ENCODE measurements at regions not wholly inside any gene's neighbourhood (a gene's known extent, or its start where the extent isn't known, plus 50 kb on each side); places are given as distances from the start of the nearest gene placed in this dataset.

DNA sequence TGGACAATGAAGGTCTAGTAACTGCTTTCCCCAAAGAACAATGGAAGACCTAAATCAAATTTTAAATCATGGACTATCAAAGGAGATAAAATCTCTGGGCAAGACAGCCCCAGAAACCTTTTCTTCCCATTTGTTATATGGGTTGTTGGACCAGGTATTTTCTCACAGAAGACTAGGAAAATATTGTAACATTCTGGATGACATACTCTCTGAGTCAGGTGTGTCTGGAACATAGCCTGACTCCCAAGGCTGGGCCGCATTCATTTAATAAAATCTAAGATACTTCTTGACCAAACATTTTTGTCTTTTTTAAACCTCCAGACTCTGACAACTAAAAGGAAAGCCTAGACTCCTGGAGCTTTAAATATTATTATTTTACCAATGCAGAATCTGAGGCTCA, 87.9 kb downstream of the ATP23 start:
- H3K9me3 ChIP-seq (ENCODE audit: insufficient read depth, low read length, severe bottlenecking): peaks cover 4% of the 10 kb centered on the region
- no peak overlapping the region for H3K9ac ChIP-seq (ENCODE audit: low read depth, low read length)
- H3K27me3 ChIP-seq (ENCODE audit: insufficient read depth, low read length, poor library complexity): peaks cover 8% of the 10 kb centered on the region
- H3K27ac ChIP-seq (ENCODE audit: low read length): no peak overlapping the region
- H3K4me1 ChIP-seq (ENCODE audit: insufficient read depth, low read length): no peaks in the 10 kb centered on the region
- H3K4me2 ChIP-seq (ENCODE audit: insufficient read depth, low read length): no peak overlapping the region
- no peak overlapping the region for H2AFZ ChIP-seq (ENCODE audit: low read depth, low read length)
- no peak for DNase-seq
- ATAC-seq (ENCODE audit: insufficient read depth, low read depth): no peak
- TF ChIP-seq, protein P1, sequence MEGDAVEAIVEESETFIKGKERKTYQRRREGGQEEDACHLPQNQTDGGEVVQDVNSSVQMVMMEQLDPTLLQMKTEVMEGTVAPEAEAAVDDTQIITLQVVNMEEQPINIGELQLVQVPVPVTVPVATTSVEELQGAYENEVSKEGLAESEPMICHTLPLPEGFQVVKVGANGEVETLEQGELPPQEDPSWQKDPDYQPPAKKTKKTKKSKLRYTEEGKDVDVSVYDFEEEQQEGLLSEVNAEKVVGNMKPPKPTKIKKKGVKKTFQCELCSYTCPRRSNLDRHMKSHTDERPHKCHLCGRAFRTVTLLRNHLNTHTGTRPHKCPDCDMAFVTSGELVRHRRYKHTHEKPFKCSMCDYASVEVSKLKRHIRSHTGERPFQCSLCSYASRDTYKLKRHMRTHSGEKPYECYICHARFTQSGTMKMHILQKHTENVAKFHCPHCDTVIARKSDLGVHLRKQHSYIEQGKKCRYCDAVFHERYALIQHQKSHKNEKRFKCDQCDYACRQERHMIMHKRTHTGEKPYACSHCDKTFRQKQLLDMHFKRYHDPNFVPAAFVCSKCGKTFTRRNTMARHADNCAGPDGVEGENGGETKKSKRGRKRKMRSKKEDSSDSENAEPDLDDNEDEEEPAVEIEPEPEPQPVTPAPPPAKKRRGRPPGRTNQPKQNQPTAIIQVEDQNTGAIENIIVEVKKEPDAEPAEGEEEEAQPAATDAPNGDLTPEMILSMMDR (IDR thresholded peaks at IDR 0.05; ENCODE audit: borderline replicate concordance, extremely low read depth, low read length, poor library complexity, severe bottlenecking): no peak
- no peak for TF ChIP-seq EZH2 (IDR thresholded peaks at IDR 0.05; ENCODE audit: borderline replicate concordance, low read depth, low read length, severe bottlenecking)
- no peaks in the 10 kb centered on the region for H4K20me1 ChIP-seq (ENCODE audit: insufficient read depth, low read length)
- H3K79me2 ChIP-seq (ENCODE audit: insufficient read depth, low read length): no peaks in the 10 kb centered on the region
- no peaks in the 10 kb centered on the region for H3K36me3 ChIP-seq (ENCODE audit: insufficient read depth, low read length)
- H3K4me3 ChIP-seq (ENCODE audit: low read depth in 1 of 2, low read length in 2 of 2): no peak overlapping the region

GRCh38 chr12:58030566-58031279, 89.4 kb downstream of the ATP23 start:
- Histone ChIP-seq H3K36me3 (ENCODE audit: insufficient read depth, low read length) (no peaks in the 10 kb centered on the region), H3K27me3 (ENCODE audit: insufficient read depth, low read length, poor library complexity) (peaks cover 8% of the 10 kb centered on the region), H3K79me2 (ENCODE audit: insufficient read depth, low read length) (no peaks in the 10 kb centered on the region), H3K9ac (ENCODE audit: low read depth, low read length) (no peak overlapping the region), H3K4me1 (ENCODE audit: insufficient read depth, low read length) (no peaks in the 10 kb centered on the region), H3K27ac (ENCODE audit: low read length) (no peak overlapping the region), H3K9me3 (ENCODE audit: insufficient read depth, low read length, severe bottlenecking) (peaks cover 9% of the 10 kb centered on the region), H4K20me1 (ENCODE audit: insufficient read depth, low read length) (no peaks in the 10 kb centered on the region), H3K4me3 (ENCODE audit: low read depth in 1 of 2, low read length in 2 of 2) (no peak overlapping the region), H2AFZ (ENCODE audit: low read depth, low read length) (no peak overlapping the region), H3K4me2 (ENCODE audit: insufficient read depth, low read length) (no peak overlapping the region)
- TF ChIP-seq, protein P1 (IDR thresholded peaks at IDR 0.05; ENCODE audit: borderline replicate concordance, extremely low read depth, low read length, poor library complexity, severe bottlenecking): no peak
- TF ChIP-seq EZH2 (IDR thresholded peaks at IDR 0.05; ENCODE audit: borderline replicate concordance, low read depth, low read length, severe bottlenecking): no peak
- DNase-seq (no peak), ATAC-seq (ENCODE audit: insufficient read depth, low read depth) (no peak)

DNA sequence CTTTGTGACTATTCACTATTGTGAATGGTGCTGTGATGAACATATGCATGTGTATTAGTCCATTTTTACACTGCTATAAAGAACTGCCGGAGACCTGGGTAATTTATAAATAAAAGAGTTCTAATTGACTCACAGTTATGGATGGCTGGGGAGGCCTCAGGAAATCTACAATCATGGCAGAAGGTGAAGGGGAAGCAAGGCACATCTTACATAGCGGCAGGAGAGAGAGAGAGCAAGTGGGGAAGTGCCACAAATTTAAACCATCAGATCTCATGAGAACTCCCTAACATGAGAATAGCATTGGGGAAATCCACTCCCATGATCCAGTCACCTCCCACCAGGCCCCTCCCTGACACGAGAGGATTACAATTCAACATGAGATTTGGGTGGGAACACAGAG, 90.8 kb downstream of the ATP23 start:
- ATAC-seq (ENCODE audit: insufficient read depth, low read depth): no peak
- Histone ChIP-seq H3K27me3 (ENCODE audit: insufficient read depth, low read length, poor library complexity) (peaks cover 8% of the 10 kb centered on the region), H3K27ac (ENCODE audit: low read length) (no peak overlapping the region), H3K36me3 (ENCODE audit: insufficient read depth, low read length) (no peaks in the 10 kb centered on the region), H3K9ac (ENCODE audit: low read depth, low read length) (no peak overlapping the region), H3K79me2 (ENCODE audit: insufficient read depth, low read length) (no peaks in the 10 kb centered on the region), H3K4me1 (ENCODE audit: insufficient read depth, low read length) (no peaks in the 10 kb centered on the region), H3K9me3 (ENCODE audit: insufficient read depth, low read length, severe bottlenecking) (peaks cover 14% of the 10 kb centered on the region), H3K4me3 (ENCODE audit: low read depth in 1 of 2, low read length in 2 of 2) (no peak overlapping the region), H4K20me1 (ENCODE audit: insufficient read depth, low read length) (no peaks in the 10 kb centered on the region), H2AFZ (ENCODE audit: low read depth, low read length) (no peak overlapping the region), H3K4me2 (ENCODE audit: insufficient read depth, low read length) (no peak overlapping the region)
- TF ChIP-seq, protein P1 (IDR thresholded peaks at IDR 0.05; ENCODE audit: borderline replicate concordance, extremely low read depth, low read length, poor library complexity, severe bottlenecking): no peak
- no peak for TF ChIP-seq EZH2 (IDR thresholded peaks at IDR 0.05; ENCODE audit: borderline replicate concordance, low read depth, low read length, severe bottlenecking)
- DNase-seq: no peak
